ENCODE measurements at regions not wholly inside any gene's neighbourhood (a gene's known extent, or its start where the extent isn't known, plus 50 kb on each side); places are given as distances from the start of the nearest gene placed in this dataset.
A peak's percentile ranks its signal among the peaks of the same experiment; 100 is the strongest.

GRCh38 chr1:221494670-221495069, 247.2 kb downstream of the DUSP10 start (continued):
- TF ChIP-seq OSR1 (CRISPR knock-in tag; IDR thresholded peaks at IDR 0.05) (no peak), BACH2 (CRISPR knock-in tag; IDR thresholded peaks at IDR 0.05; ENCODE audit: borderline replicate concordance) (no peak), ESRRG (CRISPR knock-in tag; IDR thresholded peaks at IDR 0.05) (no peak), GLIS3 (CRISPR knock-in tag; IDR thresholded peaks at IDR 0.05) (no peak), TCF4 (CRISPR knock-in tag; IDR thresholded peaks at IDR 0.05; ENCODE audit: borderline replicate concordance) (no peak), ZFP30 (CRISPR knock-in tag; IDR thresholded peaks at IDR 0.05) (no peak)

GRCh38 chr1:221497046-221497445, 244.8 kb downstream of the DUSP10 start:
- TF ChIP-seq CREB5 (CRISPR knock-in tag; IDR thresholded peaks at IDR 0.05; ENCODE audit: low read depth) (no peak), CSDC2 (CRISPR knock-in tag; IDR thresholded peaks at IDR 0.05) (no peak), PPARA (CRISPR knock-in tag; IDR thresholded peaks at IDR 0.05; ENCODE audit: borderline replicate concordance) (no peak), ZFP30 (CRISPR knock-in tag; IDR thresholded peaks at IDR 0.05) (no peak), TSHZ2 (CRISPR knock-in tag; IDR thresholded peaks at IDR 0.05) (no peak), ESRRG (CRISPR knock-in tag; IDR thresholded peaks at IDR 0.05) (no peak), ZFP3 (CRISPR knock-in tag; IDR thresholded peaks at IDR 0.05) (no peak), RARB (CRISPR knock-in tag; IDR thresholded peaks at IDR 0.05) (no peak)
- ATAC-seq: no peak

DNA sequence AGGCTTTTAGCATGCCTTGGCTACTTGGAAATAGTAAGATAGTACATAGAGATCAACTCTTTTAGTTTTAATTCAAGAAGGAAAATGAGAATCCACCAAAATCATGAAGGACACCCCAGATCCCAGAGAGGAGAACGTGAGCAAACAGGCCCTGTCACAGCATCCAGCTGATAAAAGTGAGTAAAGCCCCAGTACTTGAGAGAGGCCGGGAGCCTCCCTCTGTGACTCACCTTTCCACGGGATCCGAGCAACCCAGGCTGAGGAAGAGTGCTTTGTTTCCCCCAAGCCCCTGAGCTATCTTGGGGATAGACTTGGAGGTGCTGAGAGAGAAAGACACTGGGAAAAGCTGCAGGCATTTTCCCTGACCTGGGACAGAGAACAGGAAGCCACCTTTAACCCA, 238.6 kb downstream of the DUSP10 start:
- ATAC-seq: no peak
- TF ChIP-seq ZNF8 (CRISPR knock-in tag; IDR thresholded peaks at IDR 0.05): no peak
- no peak for TF ChIP-seq GLIS3 (CRISPR knock-in tag; IDR thresholded peaks at IDR 0.05)

DNA sequence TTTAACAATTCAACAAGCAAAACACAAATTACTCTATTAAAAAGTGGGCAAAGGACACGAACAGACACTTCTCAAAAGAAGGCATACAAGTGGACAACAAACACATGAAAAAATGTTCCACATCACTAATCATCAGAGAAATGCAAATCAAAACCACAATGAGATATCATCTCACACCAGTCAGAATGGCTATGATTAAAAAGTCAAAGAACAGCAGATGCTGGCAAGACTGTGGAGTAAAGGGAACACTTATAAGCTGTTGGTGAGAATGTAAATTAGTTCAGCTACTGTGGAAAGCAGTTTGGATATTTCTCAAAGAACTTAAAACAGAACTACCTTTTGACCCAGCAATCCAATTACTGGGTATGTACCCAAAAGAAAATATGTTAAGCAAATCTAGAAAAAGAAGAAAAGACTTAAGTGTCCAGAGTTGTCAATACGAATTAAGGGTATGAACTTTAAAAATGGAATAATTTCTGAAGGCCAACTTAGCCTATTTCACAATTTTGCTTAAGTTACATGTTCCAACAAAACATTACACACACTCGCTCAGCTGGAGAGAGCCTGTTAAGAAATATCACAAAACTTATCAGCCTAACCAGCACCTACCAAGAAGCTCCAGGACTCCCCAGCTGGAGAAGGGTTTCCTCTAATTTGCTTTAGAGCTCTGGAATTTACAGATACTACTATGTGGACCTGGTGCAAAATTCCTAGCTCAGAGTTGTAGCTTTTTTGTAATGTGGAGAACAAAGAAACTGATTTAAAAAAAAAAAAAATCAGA, 232.1 kb downstream of the DUSP10 start:
- no peak for TF ChIP-seq TOX (CRISPR knock-in tag; IDR thresholded peaks at IDR 0.05; ENCODE audit: borderline replicate concordance)
- no peak for ATAC-seq

- ATAC-seq: no peak
- TF ChIP-seq OSR1 (CRISPR knock-in tag; IDR thresholded peaks at IDR 0.05): no peak
- no peak for TF ChIP-seq ZFP3 (CRISPR knock-in tag; IDR thresholded peaks at IDR 0.05)
- TF ChIP-seq TSHZ2 (CRISPR knock-in tag; IDR thresholded peaks at IDR 0.05): no peak
- TF ChIP-seq ESRRG (CRISPR knock-in tag; IDR thresholded peaks at IDR 0.05): no peak
- no peak for TF ChIP-seq ZNF8 (CRISPR knock-in tag; IDR thresholded peaks at IDR 0.05)
Measured at GRCh38 chr1:221510793-221511503, 230.9 kb downstream of the DUSP10 start.

DNA sequence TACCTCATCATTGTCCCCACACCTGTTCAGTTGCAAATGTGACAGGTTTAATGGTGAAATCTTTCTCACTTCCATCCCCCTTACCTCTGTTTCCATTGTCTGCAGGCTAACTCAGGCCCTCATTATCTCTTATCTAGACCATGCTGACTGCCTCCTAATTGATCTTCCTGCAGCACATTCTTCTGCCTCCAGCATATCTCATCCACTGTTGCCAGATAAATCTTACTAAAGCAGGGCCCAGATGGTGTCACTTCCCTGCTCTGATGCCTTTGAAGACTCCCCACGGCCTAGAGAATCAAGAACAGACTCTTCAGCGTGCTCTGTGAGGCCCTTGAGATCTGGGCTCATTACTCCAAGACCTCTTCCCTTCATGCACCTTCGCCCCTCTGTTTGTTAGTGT, 230.1 kb downstream of the DUSP10 start:
- TF ChIP-seq TSHZ2 (CRISPR knock-in tag; IDR thresholded peaks at IDR 0.05): peak; percentile 72; the same call in 1 of the 2 replicates
- no peak for TF ChIP-seq BACH2 (CRISPR knock-in tag; IDR thresholded peaks at IDR 0.05; ENCODE audit: borderline replicate concordance)
- no peak for TF ChIP-seq ARNTL (CRISPR knock-in tag; IDR thresholded peaks at IDR 0.05; ENCODE audit: borderline replicate concordance, low read depth)
- ATAC-seq: no peak
